RWPE2 (cell line): ENCODE measurements at regions not wholly inside any gene's neighbourhood (a gene's known extent, or its start where the extent isn't known, plus 50 kb on each side); places are given as distances from the start of the nearest gene placed in this dataset.

ENCODE experiments used
- ATAC-seq: fragments of 200-7000 bp; cut with Tn5 transposase; 3 replicates; pipeline ENCODE4 v1.9.1; 2021; ENCODE audit warnings: low read depth
- DNase-seq: peaks from one replicate; pipeline ENCODE4 v3.0.0-alpha.2; 2020; ENCODE audit warnings: low spot score
- H3K27ac ChIP-seq: fragments of 450-650 bp; 2 replicates; pipeline ENCODE4 v1.5.1; 2017; ENCODE audit warnings: mild to moderate bottlenecking; ENCODE audit not compliant: poor library complexity, severe bottlenecking
- H3K27me3 ChIP-seq: fragments of 250-450 bp; sonication (Bioruptor Pico); 2 replicates; pipeline ENCODE4 v1.5.1; 2021; ENCODE audit warnings: mild to moderate bottlenecking, moderate library complexity; ENCODE audit not compliant: insufficient read depth, poor library complexity, severe bottlenecking
- H3K36me3 ChIP-seq: fragments of 250-450 bp; sonication (Bioruptor Pico); 2 replicates; pipeline ENCODE4 v1.5.1; 2020; ENCODE audit warnings: low read depth, mild to moderate bottlenecking, moderate library complexity
- H3K4me1 ChIP-seq: fragments of 250-450 bp; sonication (Bioruptor Pico); 2 replicates; pipeline ENCODE4 v1.5.1; 2021; ENCODE audit warnings: mild to moderate bottlenecking, moderate library complexity; ENCODE audit not compliant: insufficient read depth, poor library complexity, severe bottlenecking
- H3K4me3 ChIP-seq: fragments of 250-450 bp; sonication (Bioruptor Pico); 2 replicates; pipeline ENCODE4 v1.5.1; 2021; ENCODE audit warnings: mild to moderate bottlenecking, moderate library complexity; ENCODE audit not compliant: severe bottlenecking
- H3K9me3 ChIP-seq: fragments of 250-450 bp; sonication (Bioruptor Pico); 2 replicates; pipeline ENCODE4 v1.5.1; 2021; ENCODE audit warnings: mild to moderate bottlenecking, moderate library complexity; ENCODE audit not compliant: severe bottlenecking
- TF ChIP-seq, protein P1 (sequence below): fragments of 450-650 bp; IDR thresholded peaks from one replicate; pipeline ENCODE4 v1.5.1; 2017; ENCODE audit warnings: mild to moderate bottlenecking, moderate library complexity; ENCODE audit not compliant: poor library complexity, severe bottlenecking

- Histone ChIP-seq H3K9me3 (no peaks in the 10 kb centered on the region), H3K27ac (no peak overlapping the region), H3K4me1 (no peaks in the 10 kb centered on the region), H3K27me3 (no peaks in the 10 kb centered on the region), H3K36me3 (no peaks in the 10 kb centered on the region), H3K4me3 (no peak overlapping the region)
- ATAC-seq: no peak
- DNase-seq: no peak
- TF ChIP-seq, protein P1, sequence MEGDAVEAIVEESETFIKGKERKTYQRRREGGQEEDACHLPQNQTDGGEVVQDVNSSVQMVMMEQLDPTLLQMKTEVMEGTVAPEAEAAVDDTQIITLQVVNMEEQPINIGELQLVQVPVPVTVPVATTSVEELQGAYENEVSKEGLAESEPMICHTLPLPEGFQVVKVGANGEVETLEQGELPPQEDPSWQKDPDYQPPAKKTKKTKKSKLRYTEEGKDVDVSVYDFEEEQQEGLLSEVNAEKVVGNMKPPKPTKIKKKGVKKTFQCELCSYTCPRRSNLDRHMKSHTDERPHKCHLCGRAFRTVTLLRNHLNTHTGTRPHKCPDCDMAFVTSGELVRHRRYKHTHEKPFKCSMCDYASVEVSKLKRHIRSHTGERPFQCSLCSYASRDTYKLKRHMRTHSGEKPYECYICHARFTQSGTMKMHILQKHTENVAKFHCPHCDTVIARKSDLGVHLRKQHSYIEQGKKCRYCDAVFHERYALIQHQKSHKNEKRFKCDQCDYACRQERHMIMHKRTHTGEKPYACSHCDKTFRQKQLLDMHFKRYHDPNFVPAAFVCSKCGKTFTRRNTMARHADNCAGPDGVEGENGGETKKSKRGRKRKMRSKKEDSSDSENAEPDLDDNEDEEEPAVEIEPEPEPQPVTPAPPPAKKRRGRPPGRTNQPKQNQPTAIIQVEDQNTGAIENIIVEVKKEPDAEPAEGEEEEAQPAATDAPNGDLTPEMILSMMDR: no peak
Measured at GRCh38 chr6:149168968-149169367, 148.5 kb upstream of the TAB2 start.

DNA sequence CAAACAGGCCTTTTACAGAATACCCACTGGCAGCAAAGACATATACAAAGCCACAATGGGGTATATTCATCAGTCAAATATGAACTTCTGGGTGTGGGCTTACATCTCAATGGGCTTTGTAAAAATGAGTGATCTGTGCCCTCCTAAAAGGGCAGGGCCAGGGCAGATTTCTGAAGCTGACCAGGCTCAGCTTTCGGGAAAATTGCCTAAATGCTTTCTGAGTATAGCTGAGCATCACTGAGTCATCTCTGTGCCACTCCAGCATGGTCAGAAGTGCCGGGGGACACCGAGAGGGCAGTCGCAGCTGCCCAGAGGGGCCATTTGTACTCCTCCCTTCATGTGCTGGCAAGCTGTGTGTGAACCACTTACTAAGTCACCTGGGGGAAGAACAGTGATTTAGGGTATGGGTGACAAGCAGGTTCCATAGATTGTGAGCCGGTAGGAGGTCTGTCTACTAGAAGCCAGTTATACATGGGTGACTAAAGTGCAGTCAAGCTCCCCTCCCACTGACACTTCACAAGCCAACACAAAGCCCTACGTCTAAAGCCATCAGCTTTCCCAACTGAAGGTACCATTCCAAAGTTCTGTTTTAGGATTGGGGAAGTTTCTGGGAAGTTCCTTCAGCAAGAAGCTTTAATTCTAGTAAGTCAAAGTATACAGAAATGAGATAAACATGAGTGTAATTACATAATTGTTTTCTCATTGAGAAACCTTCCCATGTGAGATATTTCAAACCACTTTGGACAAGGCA lies 147.6 kb upstream of the TAB2 start:
- H3K27ac ChIP-seq: no peak overlapping the region
- TF ChIP-seq, protein P1: no peak

GRCh38 chr6:149170564-149171452 lies 146.7 kb upstream of the TAB2 start:
- Histone ChIP-seq H3K36me3 (no peaks in the 10 kb centered on the region), H3K4me3 (no peak overlapping the region), H3K4me1 (no peaks in the 10 kb centered on the region), H3K27ac (no peak overlapping the region), H3K27me3 (no peaks in the 10 kb centered on the region), H3K9me3 (no peaks in the 10 kb centered on the region)
- DNase-seq (no peak), ATAC-seq (no peak)
- TF ChIP-seq, protein P1: no peak

More for the DNA sequence above, 147.6 kb upstream of the TAB2 start:
- no peaks in the 10 kb centered on the region for H3K9me3 ChIP-seq
- H3K4me1 ChIP-seq: no peaks in the 10 kb centered on the region
- no peak overlapping the region for H3K4me3 ChIP-seq
- no peak for DNase-seq
- no peaks in the 10 kb centered on the region for H3K27me3 ChIP-seq
- ATAC-seq: peak; percentile 29; the same call in 2 of the 3 replicates
- H3K36me3 ChIP-seq: no peaks in the 10 kb centered on the region

GRCh38 chr6:149173222-149173621 lies 144.3 kb upstream of the TAB2 start:
- H3K4me3 ChIP-seq: no peak overlapping the region
- DNase-seq (no peak), ATAC-seq (no peak)
- no peaks in the 10 kb centered on the region for H3K36me3 ChIP-seq
- H3K27me3 ChIP-seq: no peaks in the 10 kb centered on the region
- no peaks in the 10 kb centered on the region for H3K4me1 ChIP-seq
- H3K9me3 ChIP-seq: no peaks in the 10 kb centered on the region
- no peak overlapping the region for H3K27ac ChIP-seq
- TF ChIP-seq, protein P1: no peak
